NCI-H748 (cell line): ENCODE measurements at regions not wholly inside any gene's neighbourhood (a gene's known extent, or its start where the extent isn't known, plus 50 kb on each side); places are given as distances from the start of the nearest gene placed in this dataset.

ENCODE experiments used
- DNase-seq: peaks from one replicate; lab custom pipeline; 2025; ENCODE audit not compliant: unreplicated experiment; lab: John Stamatoyannopoulos, UW

DNA sequence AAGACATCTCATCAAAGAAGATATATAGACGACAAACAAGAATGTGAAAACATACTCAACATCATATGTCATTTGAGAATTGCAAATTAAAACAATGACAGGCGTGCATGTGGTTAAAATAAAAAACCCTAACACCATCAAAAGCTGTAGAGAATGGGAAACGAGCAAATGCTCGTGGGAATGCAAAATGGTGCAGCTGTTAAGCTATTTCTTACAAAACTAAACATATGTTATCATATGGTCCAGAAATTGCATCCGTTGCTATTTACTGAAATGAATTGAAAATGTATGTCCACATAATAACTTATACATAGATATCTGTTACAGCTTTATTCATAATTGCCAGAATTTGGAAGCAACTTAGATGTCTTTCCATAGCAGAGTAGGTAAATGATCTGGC, 574.4 kb downstream of the TNS3 start:
- DNase-seq = no peak

DNA sequence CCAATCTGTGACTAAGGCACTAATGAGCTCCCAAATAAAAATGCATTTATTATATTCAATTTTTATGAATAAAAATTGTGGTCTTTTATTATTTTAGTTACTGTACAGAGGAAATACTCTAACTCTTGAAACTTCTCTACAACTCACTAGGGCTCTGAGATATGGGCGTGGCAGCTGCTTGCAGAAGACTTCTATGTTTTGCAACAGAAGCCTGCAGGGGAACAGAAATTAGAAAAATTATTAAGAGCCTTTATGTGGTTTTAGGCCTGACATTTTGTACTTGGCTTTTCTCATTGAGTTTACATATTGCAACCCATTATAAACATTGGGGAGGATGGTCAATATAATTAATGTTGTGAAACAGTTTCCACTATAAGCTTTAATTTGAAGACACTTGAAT, 581.4 kb downstream of the TNS3 start:
- no peak for DNase-seq

DNA sequence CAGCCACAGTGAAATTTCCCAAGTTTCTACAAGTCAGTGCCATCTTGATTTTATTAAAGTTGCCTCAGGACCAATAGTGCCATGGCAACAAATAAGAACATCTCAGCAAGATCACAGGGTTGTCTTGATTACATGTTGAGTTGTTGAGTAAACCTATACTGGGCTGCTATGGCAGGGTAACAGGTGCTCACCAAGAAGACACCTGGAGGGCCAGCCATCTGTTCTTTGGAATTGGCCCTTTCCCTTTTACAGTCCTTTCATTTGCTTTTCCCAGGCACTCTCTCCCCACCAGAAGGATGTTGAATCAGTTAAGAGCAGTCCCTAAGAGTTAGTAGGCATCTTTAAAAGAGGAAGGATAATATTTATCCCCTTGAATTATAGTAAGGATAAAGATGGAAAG, 582.0 kb downstream of the TNS3 start:
- no peak for DNase-seq

DNA sequence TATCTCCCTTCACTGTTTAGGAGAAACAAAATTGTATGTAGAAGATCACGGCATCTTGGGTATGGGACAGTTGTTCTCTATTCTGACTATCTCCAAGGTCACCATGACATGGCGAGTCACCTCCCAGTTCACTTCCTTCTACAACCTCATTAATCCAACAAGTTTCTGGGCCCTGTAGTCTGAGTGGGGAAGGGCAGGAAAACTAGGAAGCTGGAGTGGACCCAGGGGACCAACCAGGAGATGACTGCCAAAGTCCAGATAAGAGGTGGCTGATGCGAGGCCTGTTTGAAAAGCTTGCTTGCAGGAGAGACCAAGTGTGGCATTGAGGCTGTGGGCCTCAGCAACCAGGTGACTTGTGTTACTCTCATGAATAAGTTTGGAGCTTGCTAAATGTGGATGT, 584.9 kb downstream of the TNS3 start:
- no peak for DNase-seq

GRCh38 chr7:46993396-46993795, 588.5 kb downstream of the TNS3 start:
- DNase-seq = no peak

GRCh38 chr7:46990761-46991160, 591.1 kb downstream of the TNS3 start:
- DNase-seq = no peak

- DNase-seq = no peak
Measured at GRCh38 chr7:46989247-46989646, 592.7 kb downstream of the TNS3 start.

DNA sequence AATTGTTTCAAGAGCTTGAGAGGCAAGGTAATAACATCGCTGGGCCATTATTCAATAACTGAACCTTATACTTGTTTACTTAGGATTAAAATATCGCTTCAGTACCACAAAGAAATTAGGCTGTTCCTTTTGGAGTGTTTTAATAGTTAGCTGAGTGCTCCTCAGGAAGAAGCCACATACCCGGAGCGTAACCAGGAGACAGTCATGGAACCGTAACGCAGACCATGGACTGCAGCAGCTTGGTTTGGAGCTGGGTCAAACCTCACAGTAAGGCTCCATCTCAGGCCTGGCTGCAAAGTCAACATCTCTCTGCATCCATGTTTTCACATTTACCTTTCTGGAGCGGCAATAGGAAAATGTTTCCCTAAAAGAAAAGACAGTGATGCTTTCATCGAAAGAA, 599.0 kb downstream of the TNS3 start:
- no peak for DNase-seq

DNA sequence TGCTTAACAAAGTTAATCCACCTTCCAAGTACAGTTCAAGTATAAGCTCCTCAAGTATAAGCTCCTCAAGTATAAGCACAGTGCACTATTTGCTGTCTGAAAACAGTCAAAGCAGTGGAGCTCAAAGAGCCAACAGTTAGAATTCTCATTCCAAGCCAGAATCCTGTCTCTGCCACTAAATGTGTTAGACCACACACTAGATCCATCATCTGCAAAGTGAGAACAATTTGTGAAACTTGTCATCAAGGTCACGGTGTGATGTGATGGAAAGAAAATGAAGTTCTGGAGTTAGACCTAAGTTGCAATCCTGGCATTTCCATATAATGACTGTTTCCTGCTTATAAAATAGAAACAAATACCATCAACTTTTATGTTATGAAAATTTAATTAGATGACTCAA, 602.5 kb downstream of the TNS3 start:
- no peak for DNase-seq

DNA sequence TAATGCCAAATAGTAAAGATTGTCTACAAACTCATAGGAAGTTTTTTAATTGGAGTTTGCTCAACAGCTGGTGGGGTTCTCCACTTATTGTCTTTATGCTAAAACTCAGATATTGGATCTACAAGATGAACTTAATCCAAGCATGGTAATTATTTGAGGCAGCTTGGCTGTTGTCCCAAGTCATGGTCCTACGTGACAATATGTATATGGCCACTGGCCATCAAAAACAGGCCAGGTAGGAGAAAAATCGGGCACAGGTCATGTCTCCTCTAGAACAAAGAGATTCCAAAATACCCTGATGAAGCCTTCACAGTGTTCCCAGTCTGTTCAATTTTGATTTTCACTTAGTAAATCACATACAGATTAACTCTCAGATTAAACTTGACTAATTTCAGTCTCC, 606.4 kb downstream of the TNS3 start:
- DNase-seq = no peak

- no peak for DNase-seq
Measured at GRCh38 chr7:46972205-46972604, 609.7 kb downstream of the TNS3 start.

- DNase-seq = no peak
Measured at GRCh38 chr7:46970476-46970875, 611.4 kb downstream of the TNS3 start.

GRCh38 chr7:46970131-46970430, 611.8 kb downstream of the TNS3 start:
- no peak for DNase-seq

GRCh38 chr7:46969303-46970130, 612.4 kb downstream of the TNS3 start:
- DNase-seq = no peak

GRCh38 chr7:46968003-46968402, 613.9 kb downstream of the TNS3 start:
- no peak for DNase-seq

GRCh38 chr7:46963719-46964118, 618.2 kb downstream of the TNS3 start:
- DNase-seq = no peak

- DNase-seq = peak; percentile 5
Measured at GRCh38 chr7:46960970-46961369, 620.9 kb downstream of the TNS3 start.

DNA sequence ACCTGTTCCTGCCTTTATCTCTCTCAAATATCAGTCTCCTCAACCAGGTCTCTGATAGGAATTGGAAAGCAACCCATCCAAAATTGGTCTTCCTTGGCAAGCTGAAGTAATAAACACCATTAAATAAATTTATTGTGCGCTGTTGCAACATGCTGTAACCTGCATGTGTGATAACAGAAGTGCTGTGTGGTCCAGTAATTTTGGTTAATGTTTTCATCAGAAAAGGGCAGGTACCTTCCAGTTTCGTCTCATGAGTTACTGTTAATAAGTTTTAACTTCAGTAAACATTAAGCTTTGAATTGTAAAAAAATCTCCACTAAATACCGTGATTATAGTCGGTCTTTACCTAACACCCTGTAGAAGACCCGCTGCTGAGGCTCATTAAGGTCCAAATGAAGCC, 624.7 kb downstream of the TNS3 start:
- no peak for DNase-seq

DNA sequence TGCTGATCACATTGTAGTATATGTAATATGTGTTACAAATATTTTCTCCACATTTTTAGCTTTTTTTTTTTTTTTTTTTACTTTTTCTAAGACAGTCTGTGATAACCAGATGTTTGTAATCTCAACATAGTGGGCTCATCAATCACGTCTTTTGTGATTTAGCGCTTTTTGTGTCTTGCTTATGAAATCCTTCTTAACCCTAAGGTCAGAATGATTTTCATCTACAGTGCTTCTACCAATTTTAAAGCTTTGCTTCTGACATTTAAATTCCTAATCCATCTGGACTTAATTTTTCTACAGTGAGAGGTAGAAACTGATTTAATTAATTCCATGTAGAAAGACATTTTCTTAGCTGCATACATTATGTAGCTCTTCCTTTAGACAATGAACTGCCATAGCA, 626.4 kb downstream of the TNS3 start:
- DNase-seq = no peak

- DNase-seq = no peak
Measured at GRCh38 chr7:46954181-46954580, 627.7 kb downstream of the TNS3 start.

DNA sequence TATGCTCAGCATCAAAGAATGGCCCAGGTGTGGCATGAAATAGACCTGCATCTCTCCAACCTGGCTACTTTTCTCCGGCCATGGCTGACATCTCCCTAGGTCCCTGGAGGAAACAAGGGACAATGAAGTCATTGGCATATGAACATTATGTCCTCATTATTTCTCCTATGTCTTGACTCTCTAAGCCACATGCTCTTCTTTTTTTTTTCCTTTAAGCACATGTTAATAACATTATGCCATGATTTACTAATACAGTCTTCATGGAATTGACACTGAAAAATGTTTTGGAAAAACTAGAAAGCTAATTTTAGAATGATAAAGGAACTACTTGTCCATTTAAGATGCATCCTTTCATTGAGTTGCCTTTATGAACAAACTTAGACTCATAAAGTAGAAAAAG, 628.9 kb downstream of the TNS3 start:
- DNase-seq = no peak

- no peak for DNase-seq
Measured at GRCh38 chr7:46949270-46949931, 632.5 kb downstream of the TNS3 start.

DNA sequence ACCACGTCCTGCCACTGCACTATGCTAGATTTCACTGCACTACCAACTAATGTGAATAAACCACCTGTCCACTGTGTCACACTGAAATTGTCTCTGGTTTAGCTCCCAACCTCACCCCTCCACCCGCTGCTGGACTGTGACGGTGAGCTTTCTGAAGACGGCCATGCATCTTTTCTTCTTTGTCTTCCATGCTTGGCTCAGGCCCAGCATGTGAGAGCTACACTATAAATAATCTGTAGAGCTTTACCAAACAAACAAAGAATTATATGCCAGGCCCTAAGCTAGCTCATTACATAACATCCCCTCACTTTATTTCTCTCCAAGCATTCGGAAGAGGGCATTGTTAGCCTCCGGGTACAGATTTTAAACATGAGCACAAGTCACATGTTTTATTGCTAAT, 633.2 kb downstream of the TNS3 start:
- DNase-seq = peak; percentile 64
